ENCODE measurements at regions not wholly inside any gene's neighbourhood (a gene's known extent, or its start where the extent isn't known, plus 50 kb on each side); places are given as distances from the start of the nearest gene placed in this dataset.

DNA sequence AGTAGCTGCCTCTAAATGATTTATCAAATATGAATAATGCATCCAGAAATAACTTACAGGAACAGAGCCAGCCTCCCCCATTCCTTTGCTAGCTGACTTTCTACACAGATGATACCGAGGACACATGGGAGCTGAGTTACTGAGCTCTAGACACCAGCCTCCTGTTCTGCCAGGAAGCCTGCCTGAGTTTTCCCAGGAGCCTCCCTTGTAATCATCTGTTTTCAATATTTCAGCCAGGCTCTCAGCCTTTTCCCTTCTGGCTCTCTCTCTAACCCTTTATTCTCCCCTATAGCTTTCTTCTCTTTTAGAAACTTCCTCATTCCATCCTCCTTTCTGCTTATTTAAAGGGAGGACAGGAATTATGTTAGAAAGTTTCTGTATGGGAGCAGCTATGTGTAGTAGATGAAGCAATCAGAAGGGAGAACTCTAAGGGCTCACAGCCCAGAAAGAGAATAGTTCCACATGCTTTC, 911.6 kb downstream of the TDRD15 start:
- TF ChIP-seq, protein P1, sequence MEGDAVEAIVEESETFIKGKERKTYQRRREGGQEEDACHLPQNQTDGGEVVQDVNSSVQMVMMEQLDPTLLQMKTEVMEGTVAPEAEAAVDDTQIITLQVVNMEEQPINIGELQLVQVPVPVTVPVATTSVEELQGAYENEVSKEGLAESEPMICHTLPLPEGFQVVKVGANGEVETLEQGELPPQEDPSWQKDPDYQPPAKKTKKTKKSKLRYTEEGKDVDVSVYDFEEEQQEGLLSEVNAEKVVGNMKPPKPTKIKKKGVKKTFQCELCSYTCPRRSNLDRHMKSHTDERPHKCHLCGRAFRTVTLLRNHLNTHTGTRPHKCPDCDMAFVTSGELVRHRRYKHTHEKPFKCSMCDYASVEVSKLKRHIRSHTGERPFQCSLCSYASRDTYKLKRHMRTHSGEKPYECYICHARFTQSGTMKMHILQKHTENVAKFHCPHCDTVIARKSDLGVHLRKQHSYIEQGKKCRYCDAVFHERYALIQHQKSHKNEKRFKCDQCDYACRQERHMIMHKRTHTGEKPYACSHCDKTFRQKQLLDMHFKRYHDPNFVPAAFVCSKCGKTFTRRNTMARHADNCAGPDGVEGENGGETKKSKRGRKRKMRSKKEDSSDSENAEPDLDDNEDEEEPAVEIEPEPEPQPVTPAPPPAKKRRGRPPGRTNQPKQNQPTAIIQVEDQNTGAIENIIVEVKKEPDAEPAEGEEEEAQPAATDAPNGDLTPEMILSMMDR (IDR thresholded peaks at IDR 0.05; ENCODE audit: low read depth, low read length) = no peak
- DNase-seq (ENCODE audit: low read depth in 2 of 2) = peak in 1 of 2 donors; percentile 3
- no peak overlapping the region for H3K4me3 ChIP-seq (replicated peaks in 1 of 2; ENCODE audit: low read depth in 2 of 2, low read length in 2 of 2)

DNA sequence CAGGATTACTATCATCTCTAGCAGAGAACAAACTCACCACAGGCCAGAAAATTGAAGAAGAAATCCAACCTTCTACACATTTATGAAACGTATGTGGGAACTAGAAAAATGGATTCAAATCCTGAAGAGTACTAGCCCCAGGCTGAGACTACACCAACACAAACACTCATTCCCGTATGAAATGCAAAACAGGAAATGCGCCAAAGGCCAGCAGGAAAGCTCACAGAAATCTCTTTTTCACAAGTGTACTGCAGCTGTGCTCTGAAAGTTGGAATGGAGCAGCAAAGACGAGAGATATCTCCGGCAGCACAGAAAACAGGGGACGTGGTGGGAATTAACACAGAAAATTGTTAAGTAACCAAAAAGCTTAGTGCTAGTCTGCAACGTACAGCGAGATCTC, 913.5 kb downstream of the TDRD15 start:
- H3K4me3 ChIP-seq (replicated peaks in 1 of 2; ENCODE audit: low read depth in 2 of 2, low read length in 2 of 2) = no peak overlapping the region
- peak; percentile 2 to 22 for DNase-seq (ENCODE audit: low read depth in 2 of 2)
- TF ChIP-seq, protein P1 (IDR thresholded peaks at IDR 0.05; ENCODE audit: low read depth, low read length) = no peak

DNA sequence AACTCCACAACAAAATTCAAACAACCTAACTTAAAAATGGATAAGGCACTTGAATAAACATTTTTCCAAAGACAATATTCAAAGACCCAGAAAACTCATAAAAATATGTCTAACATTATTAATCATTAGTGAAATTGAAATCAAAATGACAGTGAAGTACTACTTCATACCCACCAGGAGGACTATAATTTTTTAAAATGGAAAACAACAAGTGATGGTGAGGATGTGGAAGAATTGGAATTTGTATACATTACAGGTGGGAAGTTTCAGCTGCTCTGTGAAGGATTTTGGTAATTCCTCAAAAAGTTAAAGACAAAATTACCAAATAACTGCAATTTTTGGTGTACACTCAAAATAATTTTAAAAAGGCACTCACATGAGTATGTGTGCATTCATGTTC, 920.0 kb downstream of the TDRD15 start:
- H3K4me3 ChIP-seq (replicated peaks in 1 of 2; ENCODE audit: low read depth in 2 of 2, low read length in 2 of 2) = no peak overlapping the region
- TF ChIP-seq, protein P1 (IDR thresholded peaks at IDR 0.05; ENCODE audit: low read depth, low read length) = no peak
- DNase-seq (ENCODE audit: low read depth in 2 of 2) = no peak

DNA sequence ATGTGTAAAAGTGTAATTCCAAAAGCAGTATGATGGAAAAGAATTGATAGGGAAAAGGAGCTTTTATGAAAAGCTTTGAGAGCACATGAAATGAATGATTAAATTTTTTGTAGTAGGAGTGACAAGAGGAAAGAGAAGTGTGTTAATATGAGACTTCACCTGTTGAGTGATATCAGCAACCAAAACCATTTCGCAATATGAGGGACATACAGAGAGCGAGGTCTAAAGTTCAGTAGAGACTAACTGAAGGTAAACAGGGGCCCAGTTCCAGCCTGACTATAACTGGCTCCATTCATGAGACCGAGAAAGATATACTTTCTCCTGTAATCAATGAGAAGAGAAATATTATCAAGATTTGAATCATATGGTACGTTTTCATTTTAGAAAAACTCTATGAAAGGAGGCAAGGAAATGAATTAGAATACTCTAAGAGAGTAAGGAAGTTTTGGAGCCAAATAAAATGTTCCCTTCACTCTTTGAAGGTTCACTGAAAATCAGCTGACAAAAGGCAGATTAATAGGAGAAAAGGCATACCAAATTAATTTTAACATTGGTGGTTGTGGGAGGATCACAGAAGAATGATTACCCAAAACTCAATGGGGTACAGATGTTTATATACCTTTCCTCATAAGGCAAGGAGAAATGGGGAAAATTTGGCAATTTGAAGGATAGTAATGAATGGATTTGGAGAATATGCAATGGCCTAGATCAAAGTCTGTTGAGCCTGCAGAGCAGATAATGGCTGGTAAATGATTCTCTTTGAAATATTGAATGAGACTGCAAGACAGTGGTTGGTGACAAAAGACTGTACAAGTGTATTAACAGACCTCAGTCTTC, 932.2 kb downstream of the TDRD15 start:
- TF ChIP-seq, protein P1 (IDR thresholded peaks at IDR 0.05; ENCODE audit: low read depth, low read length) = no peak
- H3K4me3 ChIP-seq (replicated peaks in 1 of 2; ENCODE audit: low read depth in 2 of 2, low read length in 2 of 2) = no peak overlapping the region
- no peak for DNase-seq (ENCODE audit: low read depth in 2 of 2)

DNA sequence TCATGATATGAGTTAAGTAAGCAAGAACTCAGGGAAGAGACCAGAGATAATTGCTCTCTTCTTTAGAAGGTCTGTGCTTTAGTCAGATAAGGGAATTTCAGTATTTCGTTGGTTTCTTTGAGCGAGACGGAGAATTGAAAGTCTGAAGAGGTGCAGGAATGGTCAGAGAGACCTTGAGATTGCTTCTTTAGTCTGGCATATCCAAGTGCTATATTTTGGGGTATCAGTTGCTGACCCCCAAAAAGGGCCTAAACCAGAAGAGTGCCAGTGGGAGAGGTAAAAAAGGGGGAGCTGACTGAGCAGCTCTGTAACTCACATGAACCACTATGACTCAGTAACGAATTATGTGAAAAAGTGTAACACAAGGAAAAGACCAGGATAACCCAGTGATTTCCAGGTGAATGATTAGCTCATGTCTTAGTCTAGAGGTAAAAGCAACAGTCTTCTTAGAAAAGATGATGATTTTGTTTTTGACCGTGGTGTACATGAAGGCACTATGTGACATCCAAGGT, 932.9 kb downstream of the TDRD15 start:
- no peak for DNase-seq (ENCODE audit: low read depth in 2 of 2)
- TF ChIP-seq, protein P1 (IDR thresholded peaks at IDR 0.05; ENCODE audit: low read depth, low read length) = no peak
- no peak overlapping the region for H3K4me3 ChIP-seq (replicated peaks in 1 of 2; ENCODE audit: low read depth in 2 of 2, low read length in 2 of 2)

DNA sequence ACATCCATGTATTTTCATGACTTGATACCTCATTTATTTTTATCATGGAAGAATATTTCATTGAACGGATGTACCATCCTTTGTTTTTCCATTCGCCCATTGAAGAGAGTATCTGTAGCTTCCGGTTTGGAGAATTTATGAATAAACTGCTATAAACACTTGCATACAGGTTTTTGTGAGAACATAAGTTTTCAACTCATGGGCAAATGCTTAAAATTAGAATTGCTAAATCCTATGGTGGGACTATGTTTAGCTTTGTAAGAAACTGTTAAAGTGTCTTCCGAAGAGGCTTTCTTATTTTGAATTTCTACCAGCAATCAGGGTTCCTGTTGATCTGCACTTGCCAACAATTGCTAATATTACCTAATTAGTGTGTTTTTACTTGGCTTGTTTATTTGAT, 938.9 kb downstream of the TDRD15 start:
- no peak for DNase-seq (ENCODE audit: low read depth in 2 of 2)
- H3K4me3 ChIP-seq (replicated peaks in 1 of 2; ENCODE audit: low read depth in 2 of 2, low read length in 2 of 2) = no peak overlapping the region
- TF ChIP-seq, protein P1 (IDR thresholded peaks at IDR 0.05; ENCODE audit: low read depth, low read length) = no peak

Measured in cardiac fibroblast (primary cell).